IMR-90 (cell line): ENCODE measurements at regions not wholly inside any gene's neighbourhood (a gene's known extent, or its start where the extent isn't known, plus 50 kb on each side); places are given as distances from the start of the nearest gene placed in this dataset.

ENCODE experiments used
- ATAC-seq: fragments of 200-7000 bp; cut with Tn5 transposase; 2 replicates; pipeline ENCODE4 v1.9.1; 2020; ENCODE audit warnings: low read depth, mild to moderate bottlenecking, moderate library complexity
- BruUV-seq: library from RNA; stranded (reverse); fragments of 400-500 nt; replicated peaks from 2 replicates; lab custom pipeline; 2021; lab: Mats Ljungman, UMichigan
- CTCF ChIA-PET: fragments of 300-600 bp; formaldehyde crosslinking; extraction: SDS; loops from one replicate; lab custom pipeline; 2021; ENCODE audit warnings: antibody characterized with exemption; lab: Yijun Ruan, JAX
- POLR2A ChIA-PET: fragments of 300-600 bp; sonication (Branson Sonifier 250); formaldehyde crosslinking; loops from one replicate; lab custom pipeline; 2022; ENCODE audit warnings: antibody characterized with exemption; ENCODE audit not compliant: unreplicated experiment; lab: Charles Lee
- DNase-seq: peaks from one replicate; pipeline ENCODE4 v3.0.0; 2013
- H2AFZ ChIP-seq: replicated peaks from 2 replicates; pipeline ENCODE3; 2013; ENCODE audit warnings: low read length, mild to moderate bottlenecking; ENCODE audit not compliant: poor library complexity
- H2AK5ac ChIP-seq: 2 replicates; pipeline ENCODE4 v1.6.1; 2013; ENCODE audit warnings: low read depth, low read length, inconsistent platforms
- H2AK9ac ChIP-seq: replicated peaks from 2 replicates; pipeline ENCODE3; 2013; ENCODE audit warnings: mild to moderate bottlenecking, low read depth, low read length, moderate library complexity; ENCODE audit not compliant: poor library complexity
- H2BK120ac ChIP-seq: 2 replicates; pipeline ENCODE4 v1.6.1; 2013; ENCODE audit warnings: low read depth, low read length, inconsistent platforms
- H2BK15ac ChIP-seq: 3 replicates; pipeline ENCODE4 v1.6.1; 2013; ENCODE audit warnings: low read depth, low read length, inconsistent platforms
- H2BK20ac ChIP-seq: 2 replicates; pipeline ENCODE4 v1.6.1; 2013; ENCODE audit warnings: low read depth, mild to moderate bottlenecking, inconsistent platforms, low read length, moderate library complexity
- H2BK5ac ChIP-seq: 2 replicates; pipeline ENCODE4 v1.6.1; 2013; ENCODE audit warnings: mild to moderate bottlenecking, low read depth, low read length, inconsistent platforms; ENCODE audit not compliant: poor library complexity, severe bottlenecking
- H3K14ac ChIP-seq: replicated peaks from 2 replicates; pipeline ENCODE4 v1.6.1; 2013; ENCODE audit warnings: low read depth, low read length, inconsistent platforms
- H3K18ac ChIP-seq: 2 replicates; pipeline ENCODE4 v1.6.1; 2013; ENCODE audit warnings: low read depth, low read length, control low read depth
- H3K23ac ChIP-seq: 2 replicates; pipeline ENCODE4 v1.6.1; 2013; ENCODE audit warnings: low read depth, low read length, inconsistent platforms
- H3K27ac ChIP-seq: 2 replicates; pipeline ENCODE4 v1.5.1; 2013; ENCODE audit warnings: mild to moderate bottlenecking, control low read depth, low read length; ENCODE audit not compliant: insufficient read depth
- H3K27me3 ChIP-seq: 2 replicates; pipeline ENCODE4 v1.6.1; 2013; ENCODE audit warnings: low read length; ENCODE audit not compliant: control insufficient read depth, insufficient read depth
- H3K36me3 ChIP-seq: 2 replicates; pipeline ENCODE4 v1.6.1; 2013; ENCODE audit warnings: low read length, mixed read lengths; ENCODE audit not compliant: control insufficient read depth, insufficient read depth
- H3K4ac ChIP-seq: 2 replicates; pipeline ENCODE4 v1.6.1; 2013; ENCODE audit warnings: low read depth, low read length, inconsistent platforms
- H3K4me1 ChIP-seq: 2 replicates; pipeline ENCODE4 v1.6.1; 2013; ENCODE audit warnings: low read length, mixed read lengths; ENCODE audit not compliant: control insufficient read depth, insufficient read depth
- H3K4me2 ChIP-seq: 2 replicates; pipeline ENCODE4 v1.6.1; 2013; ENCODE audit warnings: low read depth, mild to moderate bottlenecking, control low read depth, low read length, moderate library complexity
- H3K4me3 ChIP-seq: 2 replicates; pipeline ENCODE4 v1.5.1; 2013; ENCODE audit warnings: low read depth, mild to moderate bottlenecking, control low read depth, low read length, moderate library complexity; ENCODE audit not compliant: insufficient read depth
- H3K56ac ChIP-seq: 2 replicates; pipeline ENCODE4 v1.6.1; 2013; ENCODE audit warnings: low read length, inconsistent platforms; ENCODE audit not compliant: insufficient read depth; ENCODE audit errors: extremely low read depth
- H3K79me1 ChIP-seq, 2 experiments: 2 replicates each; pipeline ENCODE4 v1.6.1; 2013; ENCODE audit warnings: low read length in 2 of 2, inconsistent platforms in 1 of 2, low read depth in 1 of 2
- H3K9ac ChIP-seq: 2 replicates; pipeline ENCODE4 v1.6.1; 2013; ENCODE audit warnings: low read depth, low read length, control low read depth
- H3K9me1 ChIP-seq: 2 replicates; pipeline ENCODE4 v1.6.1; 2013; ENCODE audit warnings: low read length, inconsistent platforms; ENCODE audit not compliant: insufficient read depth
- H3K9me3 ChIP-seq: 2 replicates; pipeline ENCODE4 v1.6.1; 2013; ENCODE audit warnings: low read length; ENCODE audit not compliant: control insufficient read depth, insufficient read depth
- H4K20me1 ChIP-seq: 2 replicates; pipeline ENCODE4 v1.6.1; 2013; ENCODE audit warnings: low read length, inconsistent platforms; ENCODE audit not compliant: insufficient read depth
- H4K5ac ChIP-seq: 2 replicates; pipeline ENCODE4 v1.6.1; 2013; ENCODE audit warnings: mild to moderate bottlenecking, low read depth, low read length, control low read depth
- H4K8ac ChIP-seq, 2 experiments: 2 replicates each; pipeline ENCODE4 v1.6.1; 2013; ENCODE audit warnings: low read depth in 2 of 2, low read length in 2 of 2, control low read depth in 1 of 2, inconsistent platforms in 1 of 2
- H4K91ac ChIP-seq: 2 replicates; pipeline ENCODE4 v1.6.1; 2013; ENCODE audit warnings: low read depth, low read length, inconsistent platforms; ENCODE audit not compliant: insufficient read depth
- CEBPB ChIP-seq: IDR thresholded peaks from 2 replicates; pipeline ENCODE4 v1.6.1; 2012; ENCODE audit warnings: low read depth, low read length, improper control_type of control experiment
- CHD1 ChIP-seq: IDR thresholded peaks from 2 replicates; pipeline ENCODE4 v1.6.1; 2012; ENCODE audit warnings: low read depth, low read length, improper control_type of control experiment
- CTCF ChIP-seq: conservative IDR thresholded peaks from 2 replicates; pipeline ENCODE4 v1.5.1; 2012; ENCODE audit warnings: mild to moderate bottlenecking, low read depth, low read length, improper control_type of control experiment
- ELK1 ChIP-seq: fragments of 150-350 bp; IDR thresholded peaks from 2 replicates; pipeline ENCODE4 v1.6.1; 2016; ENCODE audit warnings: low read depth, mild to moderate bottlenecking, low read length, moderate library complexity, borderline replicate concordance
- FOS ChIP-seq: fragments of 150-350 bp; IDR thresholded peaks from 2 replicates; pipeline ENCODE4 v1.6.1; 2016; ENCODE audit warnings: low read depth, low read length
- MAFK ChIP-seq: IDR thresholded peaks from 2 replicates; pipeline ENCODE4 v1.6.1; 2012; ENCODE audit warnings: low read depth, low read length, improper control_type of control experiment
- MAZ ChIP-seq: IDR thresholded peaks from 2 replicates; pipeline ENCODE4 v1.6.1; 2012; ENCODE audit warnings: low read depth, mild to moderate bottlenecking, low read length, improper control_type of control experiment, moderate library complexity, borderline replicate concordance
- NFE2L2 ChIP-seq: fragments of 150-350 bp; IDR thresholded peaks from 2 replicates; pipeline ENCODE4 v1.6.1; 2016; ENCODE audit warnings: low read depth, mild to moderate bottlenecking, low read length
- POLR2A ChIP-seq: IDR thresholded peaks from 2 replicates; pipeline ENCODE4 v1.6.1; 2012; ENCODE audit warnings: mild to moderate bottlenecking, low read depth, low read length
- RAD21 ChIP-seq: IDR thresholded peaks from 2 replicates; pipeline ENCODE4 v1.6.1; 2012; ENCODE audit warnings: low read length, improper control_type of control experiment
- RCOR1 ChIP-seq: IDR thresholded peaks from 2 replicates; pipeline ENCODE4 v1.6.1; 2012; ENCODE audit warnings: mild to moderate bottlenecking, low read length, improper control_type of control experiment; ENCODE audit not compliant: insufficient replicate concordance
- RFX5 ChIP-seq: IDR thresholded peaks from 2 replicates; pipeline ENCODE4 v1.8.0; 2012; ENCODE audit warnings: low read depth, mild to moderate bottlenecking, low read length, moderate library complexity
- SMC3 ChIP-seq: fragments of 150-350 bp; IDR thresholded peaks from 2 replicates; pipeline ENCODE4 v1.6.1; 2016; ENCODE audit warnings: low read depth, mild to moderate bottlenecking, antibody characterized with exemption, low read length, moderate library complexity
- WGBS, 2 experiments: methylation state at CpG; one replicate each; pipeline versions ENCODE4 v1.1.5 to v1.1.7; 2013; ENCODE audit warnings: missing lambda C conversion rate in 2 of 2; ENCODE audit not compliant: insufficient read length in 1 of 2; ENCODE audit errors: extremely low coverage in 2 of 2; 5-methylcytosine and 5-hydroxymethylcytosine counted together
- dilution Hi-C: fragments of 300-500 bp; cut with HindIII; formaldehyde crosslinking; loops from one replicate; pipeline ENCODE4 v1.14.3; 2018; ENCODE audit warnings: low sequenced_read_pairs; ENCODE audit not compliant: unreplicated experiment
- in situ Hi-C: fragments of 300-500 bp; cut with MboI; formaldehyde crosslinking; loops from 3 replicates; pipeline ENCODE4 v1.14.3; 2019; ENCODE audit warnings: low sequenced_read_pairs, inconsistent platforms, mixed read lengths
- intact Hi-C: fragments of 100-400 bp; cut with micrococcal nuclease; formaldehyde crosslinking; loops from 2 replicates; pipeline ENCODE4 v1.10.0; 2022

GRCh38 chr15:95341686-95342085 lies 988.8 kb upstream of the NR2F2 start:
- no peak overlapping the region for H2BK20ac ChIP-seq
- no peaks in the 10 kb centered on the region for H3K9me3 ChIP-seq
- no peak overlapping the region for H3K14ac ChIP-seq
- CTCF ChIA-PET, result no interaction called here
- no peak overlapping the region for H3K9ac ChIP-seq
- no peak overlapping the region for H2AK9ac ChIP-seq
- no peak overlapping the region for H4K5ac ChIP-seq
- H3K4me3 ChIP-seq, result no peak overlapping the region
- intact Hi-C loops (no loop called here), in situ Hi-C loops (no loop called here), dilution Hi-C loops (no loop called here)
- WGBS, 2 experiments, result no CpG with 5 or more reads among the region's 6 CpGs
- H3K56ac ChIP-seq, result no peak overlapping the region
- H3K27me3 ChIP-seq, result no peaks in the 10 kb centered on the region
- H2BK120ac ChIP-seq, result no peak overlapping the region
- H2AFZ ChIP-seq, result no peak overlapping the region
- no peaks in the 10 kb centered on the region for H4K20me1 ChIP-seq
- no peak overlapping the region for H3K4ac ChIP-seq
- no peak overlapping the region for H3K23ac ChIP-seq
- BruUV-seq, result no TSS peak
- no peak overlapping the region for H3K27ac ChIP-seq
- H2BK15ac ChIP-seq, result no peak overlapping the region
- ATAC-seq (no peak), DNase-seq (no peak)
- H3K79me1 ChIP-seq, result no peaks in the 10 kb centered on the region
- TF ChIP-seq FOS, result no peak
- TF ChIP-seq POLR2A, result no peak
- TF ChIP-seq RAD21, result no peak
- no peak for TF ChIP-seq MAFK
- TF ChIP-seq SMC3, result no peak
- TF ChIP-seq NFE2L2, result no peak
- TF ChIP-seq CHD1, result no peak
- TF ChIP-seq RCOR1, result no peak
- TF ChIP-seq CTCF, result no peak
- no peak for TF ChIP-seq CEBPB
- no peak for TF ChIP-seq RFX5
- TF ChIP-seq MAZ, result no peak
- no peak for TF ChIP-seq ELK1
- H3K36me3 ChIP-seq, result no peaks in the 10 kb centered on the region
- H4K91ac ChIP-seq, result no peak overlapping the region
- POLR2A ChIA-PET, result no interaction called here
- no peak overlapping the region for H4K8ac ChIP-seq
- H3K18ac ChIP-seq, result no peak overlapping the region
- no peak overlapping the region for H3K4me2 ChIP-seq
- no peaks in the 10 kb centered on the region for H3K9me1 ChIP-seq
- no peak overlapping the region for H2BK5ac ChIP-seq
- H3K4me1 ChIP-seq, result peaks cover 5% of the 10 kb centered on the region
- no peak overlapping the region for H2AK5ac ChIP-seq
